MG63 (cell line): ENCODE measurements at regions not wholly inside any gene's neighbourhood (a gene's known extent, or its start where the extent isn't known, plus 50 kb on each side); places are given as distances from the start of the nearest gene placed in this dataset.
"Not testable (repeated sequence)": the region's sequence is repeated elsewhere in the genome, so short reads cannot be mapped to it uniquely, and the experiment has no call there.

Experiments used
- DNase-seq: peaks from one replicate; pipeline ENCODE4 v3.0.0-alpha.2; 2020
- H3K27me3 ChIP-seq: fragments of 250-450 bp; sonication (Bioruptor Pico); 2 replicates; pipeline ENCODE4 v1.5.1; 2020; ENCODE audit warnings: mild to moderate bottlenecking, moderate library complexity
- H3K36me3 ChIP-seq: fragments of 250-450 bp; sonication (Bioruptor Pico); 2 replicates; pipeline ENCODE4 v1.5.1; 2020; ENCODE audit warnings: mild to moderate bottlenecking, moderate library complexity
- H3K4me3 ChIP-seq: fragments of 250-450 bp; sonication (Bioruptor Pico); 2 replicates; pipeline ENCODE4 v1.5.1; 2020; ENCODE audit warnings: mild to moderate bottlenecking, moderate library complexity
- H3K9me3 ChIP-seq: fragments of 250-450 bp; sonication (Bioruptor Pico); 2 replicates; pipeline ENCODE4 v1.5.1; 2020; ENCODE audit warnings: mild to moderate bottlenecking, moderate library complexity

DNA sequence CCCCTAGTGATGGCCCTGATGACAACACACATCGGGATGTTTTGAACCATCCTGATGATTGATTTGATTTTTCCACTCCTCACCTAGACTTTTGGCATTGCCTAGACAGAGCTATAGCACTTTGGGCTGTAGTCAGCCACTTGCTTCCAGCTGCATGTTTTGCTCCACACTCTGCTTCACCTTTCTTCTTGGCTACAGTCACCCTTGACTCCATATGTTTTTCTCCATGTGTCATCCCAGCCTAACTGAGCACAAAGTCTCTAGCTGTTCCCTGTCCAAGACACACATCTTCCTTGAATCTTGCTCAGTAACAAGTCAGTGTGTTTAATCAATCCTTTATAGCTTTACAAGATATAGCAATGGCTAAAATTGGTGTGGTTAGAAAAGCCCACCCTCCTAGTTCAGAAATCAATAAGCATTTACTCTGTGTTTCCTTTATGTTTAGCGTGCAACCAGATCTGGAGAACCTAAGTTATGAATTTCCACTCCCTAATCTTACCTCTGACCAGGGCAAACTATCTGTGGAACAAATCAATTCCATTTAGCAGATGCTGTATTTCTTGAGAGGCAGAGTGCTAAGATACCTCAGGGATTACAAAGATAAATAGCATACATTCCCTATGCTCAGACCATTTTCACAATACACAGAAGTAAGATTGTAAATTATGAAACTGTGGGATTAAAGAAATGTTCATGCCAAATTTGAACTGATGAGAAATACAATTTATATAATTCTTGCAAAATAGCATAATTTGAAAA, 98.4 kb upstream of the LYPLAL1 start:
- H3K9me3 ChIP-seq, result peaks cover under 1% of the 10 kb centered on the region
- DNase-seq, result no peak
- H3K27me3 ChIP-seq, result no peaks in the 10 kb centered on the region
- H3K36me3 ChIP-seq, result no peaks in the 10 kb centered on the region
- H3K4me3 ChIP-seq, result no peak overlapping the region

DNA sequence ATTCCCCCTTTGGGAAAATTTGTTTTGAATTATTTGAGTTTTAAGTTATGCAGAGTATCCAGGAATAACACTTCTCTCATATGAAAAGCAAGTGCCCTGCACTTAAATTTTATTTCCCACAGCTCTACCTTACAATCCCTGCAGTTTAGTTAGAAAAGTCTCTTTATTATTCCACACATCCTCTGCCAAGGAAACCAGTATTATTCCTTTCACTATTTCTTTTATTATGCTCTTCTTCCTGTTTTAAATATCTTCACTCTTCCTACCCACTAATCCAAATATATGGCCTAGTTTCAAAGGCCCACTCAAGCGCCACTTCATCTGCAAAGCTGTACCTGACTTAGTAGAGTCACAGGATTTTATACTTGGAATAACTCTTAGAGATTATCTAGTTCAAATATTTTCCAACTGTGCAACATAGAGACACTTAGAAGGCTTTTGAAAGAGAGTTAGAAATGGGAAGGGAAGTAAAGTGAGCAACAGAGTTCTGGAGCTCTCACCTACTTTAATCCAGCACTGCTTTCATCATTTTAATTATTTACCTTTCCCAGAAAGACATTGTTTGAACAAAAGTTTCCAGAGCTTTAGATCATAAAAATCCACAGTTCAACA, 97.2 kb upstream of the LYPLAL1 start:
- H3K4me3 ChIP-seq, result no peak overlapping the region
- DNase-seq, result no peak
- no peaks in the 10 kb centered on the region for H3K36me3 ChIP-seq
- H3K9me3 ChIP-seq, result no peaks in the 10 kb centered on the region; the same call in 1 of the 2 replicates
- no peaks in the 10 kb centered on the region for H3K27me3 ChIP-seq

DNA sequence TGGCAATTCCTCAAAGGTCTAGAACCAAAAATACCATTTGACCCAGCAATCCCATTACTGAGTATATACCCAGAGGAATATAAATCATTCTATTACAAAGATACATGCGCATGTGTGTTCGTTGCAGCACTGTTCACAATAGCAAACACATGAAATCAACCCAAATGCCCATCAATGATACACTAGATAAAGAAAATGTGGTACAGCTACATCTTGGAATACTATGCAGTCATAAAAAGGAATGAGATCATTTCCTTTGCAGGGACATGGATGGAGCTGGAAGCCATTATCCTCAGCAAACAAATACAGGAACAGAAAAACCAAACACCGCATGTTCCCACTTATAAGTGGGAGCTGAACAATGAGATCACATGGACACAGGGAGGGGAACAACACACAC, 95.9 kb upstream of the LYPLAL1 start:
- not testable (repeated sequence) for DNase-seq, H3K9me3 ChIP-seq, H3K4me3 ChIP-seq

DNA sequence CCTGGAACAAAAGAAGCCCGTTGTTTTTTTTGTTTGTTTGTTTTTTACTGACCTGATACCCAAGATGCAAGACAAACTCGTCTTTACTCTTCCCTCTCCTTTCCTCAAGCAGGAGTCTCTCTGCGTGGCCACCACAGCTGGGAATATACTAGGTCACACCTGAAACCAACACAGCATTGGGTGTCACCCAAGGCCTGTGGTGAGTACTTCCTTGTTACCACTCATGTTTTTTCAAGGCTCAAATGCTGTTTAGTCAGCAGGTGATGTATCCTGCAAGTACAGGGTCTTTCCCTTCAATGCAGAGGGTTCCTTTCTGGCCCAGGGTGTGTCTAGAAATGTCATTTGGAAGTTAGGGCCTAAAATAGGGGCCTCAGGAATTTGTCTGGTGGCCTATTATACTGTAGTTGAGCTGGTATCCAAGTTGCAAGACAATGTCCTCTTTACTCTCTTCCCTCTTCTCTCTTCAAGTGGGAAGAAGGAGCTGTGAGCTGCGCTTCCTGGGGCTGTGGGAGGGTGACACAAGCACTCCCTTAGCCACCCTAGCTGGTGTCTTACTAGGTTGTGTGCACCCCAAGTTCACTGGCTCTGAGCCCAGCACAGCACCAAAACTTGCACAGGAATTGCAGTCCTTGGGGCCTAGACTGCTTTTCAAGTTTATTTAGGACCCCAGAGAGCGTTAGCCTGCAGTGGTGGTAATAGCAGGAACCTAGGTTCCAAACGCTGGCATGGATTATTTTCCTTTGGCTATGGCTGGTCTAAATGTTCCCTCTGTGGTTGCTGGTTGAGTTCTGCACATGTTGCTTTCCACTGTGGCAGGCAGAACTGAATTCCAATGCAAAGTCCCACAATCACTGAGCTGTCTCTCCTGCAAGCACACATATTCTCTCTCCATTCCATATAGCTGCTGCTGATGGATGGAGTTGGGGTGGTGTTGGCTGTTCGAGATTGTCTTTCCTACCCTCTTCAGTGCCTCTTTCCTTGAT, 91.4 kb upstream of the LYPLAL1 start:
- DNase-seq, result no peak
- no peaks in the 10 kb centered on the region for H3K36me3 ChIP-seq
- H3K4me3 ChIP-seq, result no peak overlapping the region
- no peaks in the 10 kb centered on the region for H3K27me3 ChIP-seq
- H3K9me3 ChIP-seq, result no peaks in the 10 kb centered on the region

More for the DNA sequence above, 95.9 kb upstream of the LYPLAL1 start:
- not testable (repeated sequence) for H3K27me3 ChIP-seq, H3K36me3 ChIP-seq

DNA sequence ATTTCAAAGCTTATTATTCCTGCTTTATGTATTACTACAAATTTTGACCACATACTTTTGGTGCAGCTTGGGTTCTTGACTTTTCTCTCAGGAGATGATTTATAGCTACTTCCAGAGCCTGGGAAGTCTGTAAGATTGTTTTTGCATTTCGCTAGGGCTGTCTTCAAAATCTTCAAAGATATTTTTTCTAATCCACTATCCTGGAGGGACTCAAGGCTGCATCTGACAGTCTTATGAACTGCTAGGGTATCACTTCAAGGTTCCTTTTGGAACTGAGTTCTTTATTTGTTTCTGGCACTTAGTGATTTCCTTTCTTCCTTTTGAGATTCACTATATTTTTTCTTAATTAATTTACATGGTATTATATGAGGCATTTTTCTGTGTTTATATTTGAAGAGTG, 90.0 kb upstream of the LYPLAL1 start:
- H3K27me3 ChIP-seq, result no peaks in the 10 kb centered on the region
- no peaks in the 10 kb centered on the region for H3K36me3 ChIP-seq
- no peak overlapping the region for H3K4me3 ChIP-seq
- no peaks in the 10 kb centered on the region for H3K9me3 ChIP-seq
- no peak for DNase-seq

- Histone ChIP-seq H3K27me3 (no peaks in the 10 kb centered on the region), H3K36me3 (no peaks in the 10 kb centered on the region), H3K9me3 (no peaks in the 10 kb centered on the region), H3K4me3 (no peak overlapping the region)
- DNase-seq, result no peak
Measured at GRCh38 chr1:219085082-219085481, 88.6 kb upstream of the LYPLAL1 start.

DNA sequence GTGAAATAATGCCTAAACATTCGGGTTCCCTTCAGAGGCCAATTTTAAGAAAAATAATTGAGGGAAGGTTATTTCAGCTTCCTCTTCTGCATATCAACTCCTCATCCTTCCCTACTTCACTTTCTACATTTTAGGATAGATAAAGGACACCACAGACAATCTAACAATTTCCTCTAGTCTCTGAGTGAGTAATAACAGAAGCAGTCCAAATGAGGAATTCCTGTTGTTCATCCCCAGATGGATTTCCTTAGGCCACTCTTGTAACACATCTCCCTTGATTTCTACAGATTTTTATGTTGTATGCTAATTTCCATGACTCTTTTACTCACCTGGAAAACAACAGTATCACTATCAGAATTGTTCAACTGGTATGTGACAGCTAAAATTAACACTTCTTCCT, 87.7 kb upstream of the LYPLAL1 start:
- H3K27me3 ChIP-seq, result no peaks in the 10 kb centered on the region
- no peaks in the 10 kb centered on the region for H3K36me3 ChIP-seq
- H3K9me3 ChIP-seq, result no peaks in the 10 kb centered on the region
- DNase-seq, result no peak
- H3K4me3 ChIP-seq, result no peak overlapping the region

DNA sequence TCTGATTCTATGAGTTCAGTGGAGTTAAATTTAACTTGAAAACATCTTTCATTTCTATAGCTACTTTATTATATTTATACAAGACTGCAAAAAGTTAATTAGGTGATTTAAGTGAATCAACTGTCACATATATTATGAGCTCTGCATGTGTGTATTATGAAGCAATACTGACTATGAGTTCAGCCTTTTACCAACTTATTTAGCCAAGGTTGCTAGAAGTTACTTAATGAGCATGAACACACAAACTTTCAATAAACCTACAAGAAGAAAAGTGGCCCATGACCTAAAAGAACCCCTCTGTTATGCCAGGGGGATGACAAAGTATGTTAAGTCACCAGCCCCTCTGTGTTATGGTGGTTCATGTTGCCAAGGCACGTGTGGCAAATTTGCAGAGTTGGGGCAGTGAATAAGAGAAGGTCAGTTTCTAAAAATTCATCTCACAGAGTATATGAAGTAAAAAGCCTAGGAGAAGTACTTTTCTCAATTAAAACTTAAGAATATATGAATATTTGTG, 86.7 kb upstream of the LYPLAL1 start:
- H3K27me3 ChIP-seq, result no peaks in the 10 kb centered on the region
- DNase-seq, result no peak
- no peaks in the 10 kb centered on the region for H3K9me3 ChIP-seq
- no peak overlapping the region for H3K4me3 ChIP-seq
- no peaks in the 10 kb centered on the region for H3K36me3 ChIP-seq

DNA sequence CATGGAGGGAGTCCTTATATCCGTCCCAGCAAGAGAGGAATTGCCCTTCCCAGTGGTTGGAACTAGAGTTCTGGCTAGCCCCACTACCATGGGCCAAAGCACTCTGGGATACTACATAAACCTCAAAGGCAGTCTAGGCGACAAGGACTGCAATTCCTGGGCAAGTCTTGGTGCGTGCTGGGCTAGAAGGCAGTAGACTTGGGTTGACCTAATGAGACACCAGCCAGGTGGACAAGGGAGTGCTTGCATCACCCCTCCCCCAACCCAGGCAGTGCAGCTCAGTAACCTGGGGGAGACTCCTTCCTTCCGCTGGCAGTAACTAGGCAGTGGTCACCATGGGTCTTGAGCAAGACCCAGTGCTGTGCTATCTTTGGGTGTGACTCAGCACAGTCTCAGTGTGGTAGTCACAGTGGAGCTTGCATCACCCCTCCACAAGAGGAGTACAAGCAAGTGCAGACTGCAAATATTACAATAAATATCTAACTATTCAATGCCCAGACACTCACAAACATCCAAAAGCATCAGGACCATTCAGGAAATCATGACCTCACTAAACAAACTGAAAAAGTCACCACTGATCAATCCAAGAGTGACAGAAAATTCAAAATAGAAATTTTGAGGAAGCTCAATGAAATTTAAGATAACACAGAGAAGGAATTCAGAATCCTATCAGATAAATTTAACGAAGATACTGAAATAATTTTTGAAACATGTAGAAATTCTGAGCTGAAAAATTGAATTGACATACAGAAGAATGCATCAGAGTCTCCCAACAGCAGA, 84.7 kb upstream of the LYPLAL1 start:
- peak; percentile 87 for DNase-seq
- H3K36me3 ChIP-seq, result no peaks in the 10 kb centered on the region
- no peak overlapping the region for H3K4me3 ChIP-seq
- H3K27me3 ChIP-seq, result no peaks in the 10 kb centered on the region
- H3K9me3 ChIP-seq, result peaks cover 10% of the 10 kb centered on the region

DNA sequence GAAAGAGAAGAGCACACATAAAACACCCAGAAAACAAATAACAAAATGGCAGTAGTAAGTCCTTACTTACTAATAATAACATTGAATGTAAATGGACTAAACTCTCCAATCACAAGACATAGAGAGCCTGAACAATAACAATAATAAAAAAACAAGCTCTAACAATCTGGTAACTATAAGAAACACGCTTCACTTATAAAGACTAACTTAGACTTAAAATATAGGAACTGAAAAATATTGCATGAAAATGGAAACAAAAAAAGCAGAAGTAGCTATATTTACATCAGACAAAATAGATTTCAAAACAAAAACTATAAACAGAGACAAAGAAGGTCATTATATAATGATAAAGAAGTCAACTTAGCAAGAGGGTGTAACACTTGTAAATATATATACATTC, 83.1 kb upstream of the LYPLAL1 start:
- Histone ChIP-seq H3K27me3 (no peaks in the 10 kb centered on the region), H3K36me3 (no peaks in the 10 kb centered on the region), H3K9me3 (peaks cover 10% of the 10 kb centered on the region), H3K4me3 (no peak overlapping the region)
- DNase-seq, result no peak

GRCh38 chr1:219092206-219092605, 81.5 kb upstream of the LYPLAL1 start:
- H3K9me3 ChIP-seq, result peaks cover 10% of the 10 kb centered on the region
- no peaks in the 10 kb centered on the region for H3K27me3 ChIP-seq
- H3K4me3 ChIP-seq, result no peak overlapping the region
- DNase-seq, result no peak
- no peaks in the 10 kb centered on the region for H3K36me3 ChIP-seq

DNA sequence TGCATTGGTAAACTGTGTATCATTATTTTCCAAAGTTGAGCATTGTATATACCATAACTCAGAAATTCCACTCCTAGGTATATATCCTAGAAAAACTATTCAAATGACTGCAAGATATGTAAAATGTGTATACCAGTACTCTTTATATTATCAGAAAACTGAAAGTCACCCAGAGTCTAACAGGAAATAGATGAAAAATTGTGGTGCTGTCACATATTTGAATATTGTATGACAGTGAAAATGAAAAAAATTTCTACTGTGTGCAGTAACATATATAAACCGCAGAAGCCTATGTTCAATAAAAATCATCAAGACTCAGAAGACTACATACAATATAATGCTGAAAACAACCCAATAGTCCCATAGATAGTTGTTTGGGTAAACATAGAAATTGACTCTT, 74.4 kb upstream of the LYPLAL1 start:
- no peaks in the 10 kb centered on the region for H3K27me3 ChIP-seq
- H3K4me3 ChIP-seq, result no peak overlapping the region
- H3K9me3 ChIP-seq, result no peaks in the 10 kb centered on the region; the same call in 1 of the 2 replicates
- DNase-seq, result no peak
- H3K36me3 ChIP-seq, result no peaks in the 10 kb centered on the region

- H3K4me3 ChIP-seq, result no peak overlapping the region
- no peak for DNase-seq
- no peaks in the 10 kb centered on the region for H3K36me3 ChIP-seq
- no peaks in the 10 kb centered on the region; the same call in 1 of the 2 replicates for H3K9me3 ChIP-seq
- H3K27me3 ChIP-seq, result no peaks in the 10 kb centered on the region
Measured at GRCh38 chr1:219100059-219100458, 73.6 kb upstream of the LYPLAL1 start.

DNA sequence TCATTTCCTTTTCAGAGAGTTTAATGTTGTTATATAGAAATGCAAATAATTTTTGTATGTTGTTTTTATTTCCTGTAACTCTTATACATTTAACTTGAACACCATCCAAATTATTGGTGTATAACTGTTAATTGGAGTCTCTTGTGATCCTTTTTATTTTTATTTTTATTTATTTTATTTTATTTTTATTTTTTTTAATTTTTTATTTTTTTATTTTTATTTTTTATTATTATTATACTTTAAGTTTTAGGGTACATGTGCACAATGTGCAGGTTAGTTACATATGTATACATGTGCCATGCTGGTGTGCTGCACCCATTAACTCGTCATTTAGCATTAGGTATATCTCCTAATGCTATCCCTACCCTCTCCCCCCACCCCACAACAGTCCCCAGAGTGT, 71.2 kb upstream of the LYPLAL1 start:
- H3K9me3 ChIP-seq, DNase-seq: not testable (repeated sequence)

DNA sequence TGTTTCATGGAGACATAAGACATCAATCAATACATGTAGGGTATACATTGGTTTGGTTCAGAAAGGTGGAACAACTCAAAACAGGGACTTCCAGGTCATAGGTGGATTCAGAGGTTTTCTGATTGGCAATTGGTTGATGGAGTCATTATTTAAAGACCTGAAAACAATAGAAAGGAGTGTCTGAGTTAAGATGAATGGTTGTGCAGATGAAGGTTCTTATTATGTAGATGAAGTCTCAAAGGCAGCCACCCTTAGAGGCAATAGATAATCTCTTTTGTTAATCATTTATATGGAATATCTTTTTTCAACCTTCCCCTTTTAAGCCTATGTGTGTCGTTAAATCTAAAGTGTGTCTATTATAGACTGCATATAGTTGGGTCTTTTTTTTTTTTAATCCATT, 67.8 kb upstream of the LYPLAL1 start:
- no peaks in the 10 kb centered on the region for H3K36me3 ChIP-seq
- H3K27me3 ChIP-seq, result no peaks in the 10 kb centered on the region
- no peak overlapping the region for H3K4me3 ChIP-seq
- H3K9me3 ChIP-seq, result peaks cover 3% of the 10 kb centered on the region
- DNase-seq, result no peak

More for the DNA sequence above, 71.2 kb upstream of the LYPLAL1 start:
- not testable (repeated sequence) for H3K27me3 ChIP-seq, H3K4me3 ChIP-seq, H3K36me3 ChIP-seq

DNA sequence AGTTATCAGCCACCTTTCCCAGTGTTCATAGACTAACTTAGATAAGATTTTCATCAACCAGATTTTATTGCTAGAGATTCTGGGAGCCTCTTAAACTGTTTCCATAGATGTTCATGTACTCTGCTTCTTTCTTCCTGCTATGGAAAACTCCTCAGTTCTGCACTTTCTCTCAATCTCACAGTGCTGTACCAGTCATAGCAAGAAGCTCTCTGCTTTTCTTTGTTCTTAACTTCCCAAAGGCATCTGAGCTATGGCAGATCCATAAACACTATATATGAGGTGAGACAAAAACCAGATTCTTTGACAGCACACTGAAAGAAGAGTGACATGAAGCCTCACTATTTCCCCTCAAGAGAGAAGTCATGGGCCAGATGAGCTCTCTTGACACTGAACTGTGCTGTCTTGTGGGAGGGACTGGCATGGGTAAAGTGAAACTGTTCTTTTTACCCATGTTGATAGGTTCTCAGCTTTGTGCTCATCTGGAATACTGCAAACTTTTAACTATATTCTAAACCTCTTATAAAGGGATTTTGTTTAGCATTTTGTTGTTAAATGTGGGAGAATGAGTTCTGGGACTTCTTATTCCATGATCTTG, 64.2 kb upstream of the LYPLAL1 start:
- H3K4me3 ChIP-seq, result no peak overlapping the region
- H3K9me3 ChIP-seq, result peaks cover 24% of the 10 kb centered on the region
- H3K27me3 ChIP-seq, result no peaks in the 10 kb centered on the region
- H3K36me3 ChIP-seq, result no peaks in the 10 kb centered on the region
- DNase-seq, result no peak
